SH-SY5Y (cell line): ENCODE measurements at regions not wholly inside any gene's neighbourhood (a gene's known extent, or its start where the extent isn't known, plus 50 kb on each side); places are given as distances from the start of the nearest gene placed in this dataset.

Experiments used
- GATA2 ChIP-seq: IDR thresholded peaks from 2 replicates; pipeline ENCODE4 v1.6.1; 2011; ENCODE audit warnings: mild to moderate bottlenecking, low read depth, low read length
- GATA3 ChIP-seq: IDR thresholded peaks from 2 replicates; pipeline ENCODE4 v1.6.1; 2011; ENCODE audit warnings: low read depth, mild to moderate bottlenecking, low read length, moderate library complexity

DNA sequence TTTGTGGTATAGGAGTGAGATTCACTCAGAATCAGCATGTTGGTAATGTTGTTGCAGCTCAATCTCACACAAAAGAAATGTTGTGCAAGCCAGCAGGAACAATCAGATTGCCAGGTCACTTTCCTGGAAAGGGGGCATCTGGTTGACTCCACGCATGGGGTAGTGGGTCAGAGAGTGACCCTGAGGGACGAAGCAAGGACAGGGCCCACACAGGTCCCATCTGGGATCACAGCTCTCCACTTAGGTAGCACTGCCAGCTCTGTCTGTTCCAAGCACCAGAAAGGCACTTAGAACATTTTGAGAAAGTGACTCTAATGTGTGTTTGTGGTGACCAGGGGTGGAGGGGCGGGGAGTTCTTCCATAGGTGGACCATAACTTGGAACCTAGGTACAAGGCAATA lies 109.5 kb downstream of the RASSF10 start:
- TF ChIP-seq GATA2 (no peak), GATA3 (no peak)
